DMS153 (cell line): ENCODE measurements at regions not wholly inside any gene's neighbourhood (a gene's known extent, or its start where the extent isn't known, plus 50 kb on each side); places are given as distances from the start of the nearest gene placed in this dataset.

ENCODE experiments used
- DNase-seq: peaks from one replicate; lab custom pipeline; 2025; lab: John Stamatoyannopoulos, UW

DNA sequence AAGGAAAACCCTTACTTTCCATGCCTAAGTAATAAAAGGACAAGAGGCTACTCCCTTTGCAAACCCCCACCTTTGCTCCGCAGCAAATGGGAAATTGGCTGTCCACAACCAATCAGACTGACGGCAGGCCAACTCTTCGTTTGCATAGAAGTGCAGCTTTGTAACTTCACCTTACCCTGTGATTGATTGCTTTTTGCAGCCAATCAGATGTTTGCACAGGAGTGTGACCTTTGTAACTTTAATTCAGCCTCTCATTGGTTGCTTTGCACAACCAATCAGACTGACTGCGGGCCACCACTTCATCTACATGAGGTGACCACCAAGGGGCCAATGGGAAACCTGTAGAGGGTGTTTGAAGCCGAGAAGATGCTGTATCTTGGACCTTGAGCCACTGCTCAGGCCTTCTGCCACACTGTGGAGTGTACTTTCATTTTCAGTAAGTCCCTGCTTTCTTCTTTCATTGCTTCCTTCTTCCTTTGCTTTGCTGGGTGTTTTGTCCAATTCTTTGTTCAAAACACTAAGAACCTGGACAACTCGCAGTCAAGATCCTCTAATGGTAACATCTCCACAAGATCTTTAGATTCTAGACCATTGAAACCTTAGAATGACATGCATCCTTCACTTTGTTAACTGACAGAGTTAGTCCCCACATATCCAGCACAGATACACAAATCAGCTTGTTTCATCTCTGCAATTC is 51.3 kb upstream of the FREM1 start:
- no peak for DNase-seq

DNA sequence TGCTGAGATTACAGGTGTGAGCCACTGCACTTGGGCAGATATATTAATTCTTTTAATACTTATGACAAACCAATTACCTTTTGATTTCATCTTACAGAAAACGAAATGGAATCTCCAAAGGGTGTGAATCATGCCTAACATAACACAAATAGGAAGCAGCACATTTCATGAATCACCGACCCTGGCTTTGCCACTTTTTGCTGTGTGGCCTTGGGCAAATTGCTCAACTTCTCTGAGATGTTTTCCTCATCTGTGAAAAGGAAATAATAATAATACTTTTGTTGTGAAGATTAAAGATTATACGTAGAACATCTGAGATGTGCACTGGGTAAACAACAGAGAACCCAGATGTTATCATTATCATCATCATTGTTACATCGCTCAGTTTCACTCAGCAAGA is 50.7 kb upstream of the FREM1 start:
- DNase-seq = no peak
